ENCODE measurements at regions not wholly inside any gene's neighbourhood (a gene's known extent, or its start where the extent isn't known, plus 50 kb on each side); places are given as distances from the start of the nearest gene placed in this dataset.

GRCh38 chr12:114774197-114774596 is 90.2 kb upstream of the TBX3 start:
- DNase-seq (ENCODE audit: low read depth in 1 of 2, low spot score in 1 of 2): peak in 1 of 2 donors; percentile 81
- Histone ChIP-seq H3K27me3 (no peaks in the 10 kb centered on the region), H3K36me3 (no peaks in the 10 kb centered on the region), H3K4me3 (no peak overlapping the region), H3K27ac (no peak overlapping the region), H3K4me1 (ENCODE audit: low read depth) (no peaks in the 10 kb centered on the region), H3K9me3 (ENCODE audit: low read depth) (no peaks in the 10 kb centered on the region)
- TF ChIP-seq CTCF (IDR thresholded peaks at IDR 0.05; ENCODE audit: low read depth, low read length): no peak

- Histone ChIP-seq H3K27ac (no peak overlapping the region), H3K4me3 (no peak overlapping the region), H3K9me3 (ENCODE audit: low read depth) (no peaks in the 10 kb centered on the region), H3K4me1 (ENCODE audit: low read depth) (no peaks in the 10 kb centered on the region), H3K27me3 (no peaks in the 10 kb centered on the region), H3K36me3 (no peaks in the 10 kb centered on the region)
- no peak for TF ChIP-seq CTCF (IDR thresholded peaks at IDR 0.05; ENCODE audit: low read depth, low read length)
- DNase-seq (ENCODE audit: low read depth in 1 of 2, low spot score in 1 of 2): no peak
These were observed 86.3 kb upstream of the TBX3 start for GRCh38 chr12:114770323-114770722.

DNA sequence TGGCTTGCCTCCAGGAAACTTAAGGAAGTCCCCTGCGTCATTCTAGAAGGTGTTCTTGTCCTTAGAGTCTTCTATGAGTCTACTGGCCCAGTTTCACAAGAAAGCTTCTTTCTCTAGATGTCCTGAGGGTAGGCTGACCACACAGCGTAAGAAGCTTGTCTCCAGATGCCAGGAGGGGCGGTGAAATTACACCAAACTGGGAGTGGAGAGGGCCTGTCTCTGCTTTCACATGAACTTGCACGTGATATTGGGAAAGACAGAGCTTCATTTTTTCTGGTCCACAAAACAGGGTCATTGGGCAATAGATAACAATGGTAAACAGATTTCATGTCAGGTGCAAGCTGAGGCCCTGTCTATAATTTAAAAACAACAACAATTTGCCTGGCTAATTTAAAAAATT is 85.7 kb upstream of the TBX3 start:
- Histone ChIP-seq H3K9me3 (ENCODE audit: low read depth) (no peaks in the 10 kb centered on the region), H3K36me3 (no peaks in the 10 kb centered on the region), H3K4me1 (ENCODE audit: low read depth) (peaks cover 2% of the 10 kb centered on the region), H3K27ac (no peak overlapping the region), H3K4me3 (no peak overlapping the region), H3K27me3 (no peaks in the 10 kb centered on the region)
- no peak for TF ChIP-seq CTCF (IDR thresholded peaks at IDR 0.05; ENCODE audit: low read depth, low read length)
- DNase-seq (ENCODE audit: low read depth in 1 of 2, low spot score in 1 of 2): no peak

GRCh38 chr12:114767906-114768722 is 84.1 kb upstream of the TBX3 start:
- Histone ChIP-seq H3K4me1 (ENCODE audit: low read depth) (peaks cover 7% of the 10 kb centered on the region), H3K36me3 (no peaks in the 10 kb centered on the region), H3K9me3 (ENCODE audit: low read depth) (no peaks in the 10 kb centered on the region), H3K27ac (no peak overlapping the region), H3K27me3 (no peaks in the 10 kb centered on the region), H3K4me3 (no peak overlapping the region)
- peak in 1 of 2 donors; percentile 33 for DNase-seq (ENCODE audit: low read depth in 1 of 2, low spot score in 1 of 2)
- no peak for TF ChIP-seq CTCF (IDR thresholded peaks at IDR 0.05; ENCODE audit: low read depth, low read length)

- no peak for TF ChIP-seq CTCF (IDR thresholded peaks at IDR 0.05; ENCODE audit: low read depth, low read length)
- Histone ChIP-seq H3K27ac (no peak overlapping the region), H3K4me3 (no peak overlapping the region)
These were observed 83.2 kb upstream of the TBX3 start for GRCh38 chr12:114767084-114767760.

More at GRCh38 chr12:114767084-114767760, 83.2 kb upstream of the TBX3 start:
- no peak for DNase-seq (ENCODE audit: low read depth in 1 of 2, low spot score in 1 of 2)
- no peaks in the 10 kb centered on the region for H3K9me3 ChIP-seq (ENCODE audit: low read depth)
- peaks cover 15% of the 10 kb centered on the region for H3K4me1 ChIP-seq (ENCODE audit: low read depth)
- no peaks in the 10 kb centered on the region for H3K27me3 ChIP-seq
- no peaks in the 10 kb centered on the region for H3K36me3 ChIP-seq
